HuH-7 (cell line): ENCODE measurements at regions not wholly inside any gene's neighbourhood (a gene's known extent, or its start where the extent isn't known, plus 50 kb on each side); places are given as distances from the start of the nearest gene placed in this dataset.

ENCODE experiments used
- DNase-seq: peaks from one replicate; pipeline ENCODE4 v3.0.0; 2011; ENCODE audit warnings: low spot score

GRCh38 chr9:19732441-19732951 lies 56.3 kb downstream of the SLC24A2 start:
- no peak for DNase-seq

DNA sequence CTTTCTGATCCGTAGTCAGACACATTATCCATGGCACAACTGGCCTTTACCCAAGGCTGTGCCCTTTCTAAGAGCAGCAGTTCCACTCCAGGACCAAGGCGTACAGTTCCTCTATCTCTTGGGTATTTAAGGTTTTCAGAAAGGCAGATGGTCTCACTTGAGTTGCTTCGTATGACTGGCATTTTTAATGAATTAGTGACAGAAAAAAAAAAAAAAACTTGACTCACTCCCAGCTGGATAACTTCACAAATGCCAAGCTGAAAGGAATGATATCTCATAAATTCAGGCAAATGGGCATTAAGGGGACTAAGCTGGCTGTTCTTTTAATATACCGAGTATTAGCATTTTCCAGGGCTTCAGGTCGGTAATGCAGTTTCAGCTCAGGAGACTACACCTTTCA lies 60.7 kb downstream of the SLC24A2 start:
- DNase-seq: no peak

- no peak for DNase-seq
Observed at GRCh38 chr9:19725970-19726369, 62.9 kb downstream of the SLC24A2 start.

DNA sequence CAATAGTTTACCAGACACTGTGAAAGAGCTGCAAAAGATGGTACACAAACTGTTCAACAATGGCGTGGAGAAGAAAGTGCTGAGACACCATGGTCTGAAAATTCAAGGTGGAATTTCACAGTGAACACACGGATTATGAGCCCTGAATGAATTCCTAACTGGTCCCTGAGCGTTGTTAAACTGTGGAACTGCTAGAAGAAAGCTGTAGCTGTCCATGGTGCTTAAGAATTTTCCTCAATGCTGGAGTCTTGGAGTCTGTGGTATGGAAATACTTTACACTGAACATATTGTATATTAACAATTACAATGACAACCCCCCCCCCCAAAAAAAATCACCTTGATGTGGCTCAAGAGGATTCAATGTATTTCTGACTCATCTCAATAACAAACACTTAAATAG lies 68.5 kb downstream of the SLC24A2 start:
- DNase-seq: peak; percentile 1

- no peak for DNase-seq
Observed at GRCh38 chr9:19703702-19704101, 85.1 kb downstream of the SLC24A2 start.

- no peak for DNase-seq
Observed at GRCh38 chr9:19701991-19702390, 86.8 kb downstream of the SLC24A2 start.

DNA sequence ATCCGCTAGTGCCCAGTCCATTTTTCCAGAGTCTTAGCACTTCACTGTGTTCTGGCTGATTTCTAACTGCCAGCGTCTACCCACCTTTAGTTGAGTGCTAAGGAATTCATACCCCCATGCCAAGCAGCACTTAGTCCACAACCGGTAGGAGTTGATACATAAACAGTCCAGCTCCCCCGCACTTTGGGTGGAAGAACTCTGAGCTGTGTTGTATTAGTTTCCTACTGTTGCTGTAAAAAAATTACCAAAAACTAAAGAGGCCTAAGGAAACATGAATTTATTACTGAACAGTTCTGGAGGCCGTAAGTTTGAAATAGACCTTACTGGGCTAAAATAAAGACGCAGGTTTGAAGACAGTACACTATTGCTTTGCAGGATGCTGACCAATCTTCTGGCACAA lies 87.6 kb downstream of the SLC24A2 start:
- DNase-seq: no peak

DNA sequence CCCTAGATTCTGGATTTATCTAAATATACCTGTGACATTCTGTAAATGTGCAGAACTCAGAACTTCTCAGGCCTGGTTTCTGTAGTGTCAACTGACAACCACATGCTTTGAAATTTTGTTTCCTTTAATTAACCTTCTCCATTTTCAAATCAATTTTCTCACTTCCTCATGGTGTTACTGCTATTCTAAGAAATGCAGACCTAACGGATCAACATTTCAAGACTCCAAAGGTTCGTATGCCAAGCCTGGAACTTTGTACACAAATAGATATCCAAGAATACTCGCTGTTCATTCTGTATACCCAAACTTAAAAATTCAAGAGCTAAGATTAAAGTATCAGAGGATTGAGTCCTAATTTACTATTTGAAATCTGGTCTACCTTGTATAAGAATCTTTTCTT lies 88.1 kb downstream of the SLC24A2 start:
- no peak for DNase-seq

DNA sequence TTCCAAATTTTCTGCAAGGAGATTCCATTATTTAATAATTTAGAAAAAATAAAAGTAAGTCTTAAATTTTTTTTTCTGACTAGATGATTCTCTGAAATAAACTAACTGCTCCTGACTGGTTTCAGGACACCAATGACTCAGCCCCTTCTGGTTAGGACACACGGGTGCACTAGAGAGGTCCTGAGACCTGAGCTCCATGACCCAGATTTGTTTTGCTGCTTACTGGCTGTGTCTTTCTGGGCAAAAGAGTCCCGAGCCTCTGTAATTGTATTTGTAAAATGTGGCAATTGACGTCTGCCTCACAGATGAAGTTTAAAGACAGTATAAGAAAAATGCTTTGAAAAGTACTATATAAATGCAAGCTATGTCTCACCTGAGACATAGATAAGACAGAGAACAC lies 89.1 kb downstream of the SLC24A2 start:
- no peak for DNase-seq

GRCh38 chr9:19698960-19699359 lies 89.9 kb downstream of the SLC24A2 start:
- no peak for DNase-seq

- DNase-seq: no peak
Observed at GRCh38 chr9:19694601-19695000, 94.2 kb downstream of the SLC24A2 start.

DNA sequence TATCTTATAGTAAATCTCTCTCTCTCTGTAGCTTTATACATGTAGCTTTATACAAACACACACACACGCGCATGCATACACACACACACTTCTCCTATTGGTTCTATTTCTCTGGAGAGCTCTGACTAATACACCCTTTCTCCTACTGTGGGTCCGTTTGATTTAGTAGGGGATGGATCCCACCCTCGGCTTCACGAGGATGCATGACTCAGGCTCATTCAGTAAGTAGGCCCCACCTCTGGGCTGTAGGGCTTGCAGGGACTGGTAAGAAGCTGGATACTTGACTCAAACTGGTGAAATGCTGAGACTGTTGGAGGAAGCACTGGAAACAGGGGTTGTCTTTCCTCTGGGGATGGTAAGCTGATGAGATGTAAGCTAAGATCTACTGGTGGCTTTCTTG lies 98.7 kb downstream of the SLC24A2 start:
- no peak for DNase-seq

DNA sequence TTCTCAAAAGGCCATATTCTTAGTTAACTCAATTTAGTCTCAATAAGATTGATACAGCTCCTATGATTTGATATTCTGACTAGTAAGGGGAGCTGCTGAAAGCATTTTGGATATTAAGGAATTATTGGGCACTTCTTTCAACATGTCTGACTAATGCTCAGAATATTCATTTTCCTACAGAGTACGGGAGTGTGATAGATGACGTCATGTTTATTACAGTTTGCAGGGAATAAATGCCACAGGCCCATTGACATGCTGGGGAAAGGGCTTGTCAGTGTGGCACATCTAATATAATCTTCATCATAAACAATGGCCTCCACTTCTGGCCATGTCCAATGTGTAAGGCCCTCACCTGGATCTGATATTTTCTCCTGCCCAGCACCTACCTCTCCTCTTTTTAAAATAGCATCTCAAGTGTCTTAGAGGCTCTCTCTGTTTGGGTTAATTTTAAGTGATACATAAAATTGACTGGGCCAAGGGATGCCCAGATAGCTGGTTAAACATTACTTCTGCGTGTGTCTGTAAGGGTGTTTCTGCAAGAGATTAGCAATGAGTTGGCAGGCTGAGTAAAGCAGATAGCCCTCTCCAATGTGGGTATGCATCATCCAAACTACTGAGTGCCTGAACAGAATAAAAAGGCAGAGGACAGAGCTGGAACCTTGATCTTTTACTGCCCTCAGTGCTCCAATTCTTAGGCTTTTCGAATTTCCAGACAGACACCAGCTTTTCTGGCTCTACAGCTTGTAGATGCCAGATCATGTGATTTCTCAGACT lies 99.3 kb downstream of the SLC24A2 start:
- DNase-seq: no peak

- no peak for DNase-seq
Observed at GRCh38 chr9:19683715-19684114, 105.1 kb downstream of the SLC24A2 start.

DNA sequence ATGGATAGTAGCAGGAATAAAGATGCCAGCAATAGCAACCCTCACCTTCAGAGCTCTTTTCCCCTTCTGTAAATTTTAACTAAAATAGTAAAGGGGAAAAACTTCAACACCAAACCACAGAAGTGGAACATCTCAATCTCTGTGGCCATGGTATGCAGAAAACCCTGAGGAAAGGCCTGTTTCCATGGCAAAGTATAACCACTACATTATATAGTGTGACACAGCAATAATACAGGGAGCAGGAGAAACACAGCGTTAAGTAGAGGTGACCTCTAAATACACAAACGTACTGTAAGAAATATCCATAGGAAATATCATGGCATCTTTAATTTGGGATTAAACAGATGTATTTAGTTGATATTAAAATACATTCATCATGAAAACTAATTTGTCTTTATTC lies 106.4 kb downstream of the SLC24A2 start:
- no peak for DNase-seq

DNA sequence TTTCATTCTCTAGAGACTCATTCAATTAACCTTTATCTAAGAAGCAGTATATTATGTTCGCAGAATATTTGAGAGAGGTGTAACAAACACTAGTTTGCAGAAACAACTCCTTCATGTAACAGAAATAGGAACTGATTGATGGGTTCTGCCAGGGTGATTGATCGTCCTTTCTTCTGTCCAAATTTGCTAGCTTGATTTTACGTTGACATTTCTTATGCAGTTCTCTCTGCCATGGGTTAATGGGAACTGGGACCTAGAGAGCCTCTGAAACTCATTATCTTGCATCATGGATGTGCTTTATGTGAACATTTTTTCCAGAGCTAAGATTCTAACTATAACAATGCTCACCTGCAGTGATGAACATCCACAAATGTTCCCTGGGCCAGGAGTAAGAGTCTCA lies 107.0 kb downstream of the SLC24A2 start:
- no peak for DNase-seq

DNA sequence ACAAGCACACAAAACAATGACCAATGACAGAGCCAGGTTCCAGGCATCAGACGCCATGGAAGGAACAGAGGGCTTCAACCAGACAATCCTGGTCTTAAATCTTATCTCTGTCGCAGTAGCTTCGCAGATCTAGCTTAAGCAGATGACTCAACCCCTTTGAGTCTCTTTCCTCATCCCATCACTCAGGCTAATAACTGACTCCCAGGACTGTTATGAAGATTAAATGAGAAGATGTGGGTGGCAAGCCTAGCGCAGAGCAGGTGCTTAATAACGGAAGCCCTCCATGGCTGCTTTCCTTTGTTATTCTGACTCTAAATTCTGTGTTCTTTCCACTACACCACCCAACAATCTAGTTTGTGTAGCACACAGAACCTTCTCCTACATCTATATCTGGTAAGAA lies 110.9 kb downstream of the SLC24A2 start:
- no peak for DNase-seq

DNA sequence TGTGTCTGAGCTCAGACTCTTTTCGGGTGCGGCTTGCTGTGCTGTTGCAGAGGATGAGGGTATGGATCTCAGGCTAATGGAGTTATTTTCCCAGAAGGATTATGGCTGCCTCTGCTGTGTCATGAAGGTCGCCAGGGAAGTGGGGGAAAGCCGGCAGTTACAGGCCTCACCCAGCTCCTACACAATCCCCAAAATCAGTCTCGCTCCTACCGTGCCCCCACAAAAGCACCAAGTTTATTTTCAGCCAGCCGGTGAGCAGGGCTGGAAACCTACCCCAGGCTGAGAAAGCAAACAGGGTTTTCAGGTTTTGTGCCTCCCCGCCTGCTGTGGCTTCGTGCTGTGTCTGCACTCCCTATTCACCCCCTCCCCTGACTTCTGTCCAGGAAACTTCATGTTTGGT lies 113.3 kb downstream of the SLC24A2 start:
- DNase-seq: no peak

DNA sequence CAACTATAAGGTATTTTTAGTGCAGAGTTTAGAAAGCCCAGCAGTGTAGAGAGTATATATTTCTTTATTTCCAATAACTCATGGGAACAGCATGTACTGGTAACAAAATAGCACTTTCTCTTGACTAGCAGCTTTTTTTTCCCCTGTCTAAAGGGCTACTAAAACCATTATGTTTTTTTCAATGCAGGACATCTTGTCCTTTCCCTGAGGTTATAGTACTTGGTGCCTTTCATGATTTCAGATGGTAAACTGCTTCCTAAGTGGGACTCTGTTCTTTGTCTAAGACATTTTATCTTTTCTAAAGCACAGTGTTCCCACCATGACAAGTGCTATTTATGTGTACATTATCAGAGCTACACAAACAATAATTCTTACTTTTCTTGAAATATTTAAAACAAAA lies 122.3 kb downstream of the SLC24A2 start:
- DNase-seq: no peak

DNA sequence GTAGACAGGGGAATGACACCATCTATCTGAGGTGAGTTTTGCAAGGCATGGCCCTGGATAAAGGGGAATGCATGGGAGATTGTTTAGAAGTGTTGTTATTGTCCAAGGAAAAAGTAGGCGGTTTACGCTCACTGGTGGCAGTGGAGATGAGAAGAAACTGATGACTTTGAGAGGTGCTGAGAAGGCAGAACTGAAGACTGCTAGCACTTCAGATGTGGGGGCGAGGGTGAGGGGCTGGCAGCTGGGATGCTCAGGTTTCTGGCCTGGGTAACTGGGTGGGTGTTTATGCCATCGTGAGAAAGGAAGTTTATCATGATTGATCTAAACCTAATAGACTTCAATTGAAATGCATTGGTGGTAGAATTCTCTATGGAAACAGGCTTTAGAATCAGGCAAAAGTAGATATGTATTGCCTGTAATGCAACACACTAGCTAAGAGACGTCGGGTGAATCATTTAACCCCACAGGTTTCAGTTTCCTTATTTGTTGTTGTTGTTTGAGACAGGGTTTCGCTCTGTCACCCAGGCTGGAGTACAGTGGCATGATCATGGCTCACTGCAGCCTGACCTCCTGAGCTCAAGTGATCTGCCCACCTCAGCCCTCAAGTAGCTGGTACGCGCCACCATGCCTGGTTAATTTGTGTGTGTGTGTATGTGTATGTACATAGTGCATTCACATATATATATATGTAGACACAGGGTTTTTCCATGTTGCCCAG lies 123.5 kb downstream of the SLC24A2 start:
- DNase-seq: no peak

GRCh38 chr9:19663570-19663969 lies 125.3 kb downstream of the SLC24A2 start:
- DNase-seq: no peak

GRCh38 chr9:19662213-19662612 lies 126.6 kb downstream of the SLC24A2 start:
- no peak for DNase-seq

GRCh38 chr9:19660019-19660418 lies 128.8 kb downstream of the SLC24A2 start:
- DNase-seq: no peak

GRCh38 chr9:19656704-19657103 lies 132.1 kb downstream of the SLC24A2 start:
- DNase-seq: no peak
